Right ventricle myocardium superior (tissue), 1 donor: ENCODE measurements at regions not wholly inside any gene's neighbourhood (a gene's known extent, or its start where the extent isn't known, plus 50 kb on each side); places are given as distances from the start of the nearest gene placed in this dataset.

Experiments used
- ATAC-seq: fragments of 200-7000 bp; cut with Tn5 transposase; one replicate; pipeline ENCODE4 v1.9.1; 2020; ENCODE audit warnings: mild to moderate bottlenecking; ENCODE audit not compliant: poor library complexity
- DNase-seq: peaks from one replicate; pipeline ENCODE4 v3.0.0-alpha.2; 2020
- intact Hi-C: fragments of 100-400 bp; cut with DNase I; formaldehyde crosslinking; loops from one replicate; pipeline ENCODE4 v1.11.2; 2022
- donor health status: DM: no; HTN: yes; CAD: no; lungs with severe emphysema.

DNA sequence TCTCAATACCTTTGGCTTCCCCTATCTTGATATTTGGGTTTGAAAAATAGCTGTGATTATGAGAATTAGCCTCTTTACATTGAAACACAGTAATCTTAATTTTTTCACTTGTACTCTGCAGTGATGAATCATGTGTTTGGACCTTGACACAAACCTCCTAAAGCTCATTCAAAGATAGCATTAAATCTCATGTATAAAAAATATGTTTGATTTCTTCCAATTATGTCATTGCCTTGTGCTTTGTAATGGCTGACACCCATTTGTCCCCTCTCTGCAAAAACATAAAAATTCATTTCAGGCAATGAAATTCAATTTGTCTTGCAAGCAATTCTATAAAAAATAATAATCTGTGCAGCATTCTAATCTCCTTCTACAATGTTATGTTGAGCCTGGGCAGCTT lies 422.4 kb upstream of the BOD1L1 start:
- ATAC-seq: no peak
- intact Hi-C loops: no loop called here
- DNase-seq: no peak

DNA sequence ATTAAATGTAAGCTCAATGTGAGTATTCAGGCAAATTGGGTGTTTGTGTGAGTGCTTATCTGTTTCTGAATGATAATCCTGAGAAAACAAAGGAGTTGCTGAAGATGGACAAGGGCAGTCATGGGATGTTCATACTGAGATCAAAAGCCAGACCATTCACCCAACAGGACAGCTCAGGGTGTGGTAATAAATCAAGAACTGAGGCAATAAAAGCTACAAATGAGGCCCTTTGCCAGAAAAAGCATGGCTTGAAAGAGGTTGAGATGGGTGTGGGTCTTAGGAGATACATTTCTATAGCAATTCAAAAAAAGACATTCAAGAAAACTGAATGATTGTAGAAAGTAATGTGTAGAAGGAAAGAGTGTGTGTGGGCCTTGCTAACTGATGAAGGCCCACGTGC lies 425.8 kb upstream of the BOD1L1 start:
- no peak for DNase-seq
- intact Hi-C loops: no loop called here
- ATAC-seq: no peak

DNA sequence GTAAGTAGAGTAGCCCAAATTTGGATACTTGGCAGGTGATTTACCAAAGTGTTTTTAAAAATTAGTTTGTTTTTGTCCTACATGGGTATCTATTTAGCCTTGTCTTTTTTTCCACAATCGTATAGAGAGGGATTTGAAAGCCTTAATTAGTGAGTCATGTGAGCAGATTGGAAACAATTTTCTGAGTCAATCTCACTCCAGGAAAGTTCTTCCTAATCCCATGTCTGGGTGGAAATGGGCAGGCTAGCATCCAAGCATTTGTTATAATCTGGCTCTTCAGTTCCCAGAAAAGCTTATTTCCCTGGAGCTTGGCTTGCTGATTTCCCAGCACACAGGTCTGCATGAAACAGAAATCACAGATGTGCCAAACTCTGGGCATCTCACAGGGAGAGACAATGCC lies 426.9 kb upstream of the BOD1L1 start:
- no peak for DNase-seq
- intact Hi-C loops: no loop called here
- no peak for ATAC-seq

DNA sequence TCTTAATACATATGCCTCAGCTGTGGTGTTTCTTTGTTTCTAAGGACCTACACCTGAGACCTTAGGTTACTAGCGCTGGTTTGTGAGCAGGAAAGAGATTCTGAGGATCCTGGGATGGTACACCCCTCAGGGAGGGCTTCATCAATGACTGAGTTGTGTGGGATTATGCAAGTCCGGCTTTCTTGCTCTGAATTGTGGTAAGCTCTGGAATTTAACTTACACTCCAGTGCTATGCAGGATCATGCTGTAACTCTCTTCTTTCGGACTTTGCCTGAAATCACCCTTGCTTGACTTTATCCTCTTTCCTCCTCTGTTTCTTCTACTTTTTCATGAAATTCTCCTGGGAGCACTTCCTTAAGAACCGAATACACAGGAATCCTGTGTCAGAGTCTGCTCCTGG lies 431.5 kb upstream of the BOD1L1 start:
- no peak for DNase-seq
- intact Hi-C loops: no loop called here
- no peak for ATAC-seq

DNA sequence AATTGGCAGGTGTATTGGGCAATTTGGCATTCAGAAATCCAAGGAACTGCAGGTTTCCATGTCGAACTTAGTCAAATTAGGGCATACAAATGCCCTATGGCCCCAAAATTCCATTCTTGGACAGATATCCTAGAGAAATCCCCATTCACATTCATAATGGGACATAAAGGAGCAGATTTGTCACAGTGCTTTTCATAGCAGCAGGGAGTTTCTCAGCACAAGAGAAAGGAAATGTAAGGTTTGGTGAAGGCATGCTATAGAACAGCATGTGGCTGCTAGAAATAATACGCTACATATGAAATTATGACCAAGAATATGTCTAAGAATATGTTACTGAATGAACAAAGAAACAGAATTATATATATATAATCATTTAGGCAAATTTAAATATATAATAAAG lies 437.5 kb upstream of the BOD1L1 start:
- intact Hi-C loops: no loop called here
- no peak for ATAC-seq
- no peak for DNase-seq

DNA sequence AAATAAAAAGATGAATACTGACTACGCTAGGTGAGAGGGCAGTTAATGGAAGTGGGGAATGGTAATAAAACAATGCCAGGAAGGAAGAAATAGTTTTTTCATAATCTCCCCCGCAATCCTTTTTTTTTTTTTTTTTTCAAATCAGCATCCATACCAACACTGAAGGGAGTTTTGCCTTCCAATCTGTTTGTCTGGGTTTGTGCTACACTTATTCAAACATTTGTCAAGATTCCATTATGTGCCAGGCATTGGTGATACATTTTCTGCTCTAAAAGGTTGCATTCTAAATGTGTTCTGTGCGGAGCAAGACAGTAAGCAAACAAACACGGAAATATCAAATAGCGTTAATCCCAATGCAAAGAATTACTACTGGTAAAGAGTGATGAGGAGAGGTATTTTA lies 437.9 kb upstream of the BOD1L1 start:
- intact Hi-C loops: no loop called here
- ATAC-seq: no peak

DNA sequence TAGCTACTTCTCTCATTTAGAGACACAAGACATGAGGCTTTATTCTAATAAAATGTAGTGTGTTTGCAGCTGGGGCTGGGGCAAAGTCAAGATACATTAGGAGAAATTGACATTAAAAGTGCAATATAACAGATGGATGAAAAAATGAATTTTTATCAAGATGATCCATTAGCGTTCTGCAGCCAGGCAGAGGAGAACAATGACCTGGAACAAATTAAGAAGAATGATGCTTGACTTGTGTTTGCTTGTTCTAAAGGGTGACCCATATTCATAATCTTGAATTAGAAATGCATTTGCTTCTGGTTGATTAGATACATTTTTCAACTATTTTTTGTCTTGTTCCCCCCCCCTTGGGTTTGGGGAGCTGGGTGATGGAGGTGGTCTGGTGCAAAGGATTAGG lies 439.5 kb upstream of the BOD1L1 start:
- DNase-seq (no peak), ATAC-seq (no peak)
- intact Hi-C loops: no loop called here

More for the DNA sequence above, 437.9 kb upstream of the BOD1L1 start:
- DNase-seq: no peak

DNA sequence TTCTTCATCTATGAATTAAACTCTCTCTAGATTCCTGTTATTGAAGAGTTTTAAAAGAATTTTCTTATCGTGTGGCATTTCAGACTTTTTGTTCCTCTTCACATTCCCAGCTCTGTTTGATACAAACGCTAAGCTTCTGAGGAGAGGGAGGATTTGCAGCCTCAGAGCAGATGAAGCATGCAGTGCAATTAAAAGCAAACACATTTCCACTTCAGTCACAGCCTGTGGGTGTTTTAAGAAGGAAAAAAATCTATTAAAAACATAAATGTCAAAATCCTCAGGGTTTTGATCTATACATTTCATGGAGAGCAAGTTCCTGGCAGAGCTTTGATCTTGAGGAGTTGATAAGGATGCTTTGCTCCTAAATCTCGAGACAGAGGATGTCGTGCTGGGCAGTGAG lies 442.4 kb upstream of the BOD1L1 start:
- intact Hi-C loops: no loop called here
- DNase-seq (no peak), ATAC-seq (no peak)

DNA sequence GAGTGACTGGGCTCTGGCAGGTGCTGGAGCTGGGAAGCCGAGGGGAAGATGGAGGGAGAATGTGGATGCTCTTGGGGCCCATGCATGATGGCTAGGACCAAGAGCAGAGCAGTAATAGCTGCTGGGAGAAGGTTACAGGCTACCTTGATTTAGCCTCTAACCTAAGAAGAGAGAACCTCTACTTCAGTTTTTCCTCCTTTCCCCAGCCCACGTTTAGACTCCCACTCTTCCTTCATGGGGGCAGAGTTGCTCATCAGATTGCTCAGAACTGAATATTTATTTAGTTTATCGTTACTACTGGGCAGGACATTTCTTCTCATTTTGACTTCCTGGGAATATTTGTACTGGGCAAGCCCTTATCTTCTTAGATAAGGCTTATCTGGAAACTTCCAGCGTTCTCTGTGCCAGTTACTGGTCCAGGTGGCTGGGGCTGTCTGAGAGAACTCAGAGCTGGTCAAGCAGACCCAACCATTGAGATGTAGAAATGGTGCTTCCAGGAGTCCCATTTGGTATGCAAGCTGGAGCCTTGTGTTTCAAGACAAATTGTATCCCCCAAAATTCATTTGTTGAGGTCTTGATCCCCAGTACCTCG lies 442.9 kb upstream of the BOD1L1 start:
- intact Hi-C loops: no loop called here
- no peak for ATAC-seq
- DNase-seq: no peak

DNA sequence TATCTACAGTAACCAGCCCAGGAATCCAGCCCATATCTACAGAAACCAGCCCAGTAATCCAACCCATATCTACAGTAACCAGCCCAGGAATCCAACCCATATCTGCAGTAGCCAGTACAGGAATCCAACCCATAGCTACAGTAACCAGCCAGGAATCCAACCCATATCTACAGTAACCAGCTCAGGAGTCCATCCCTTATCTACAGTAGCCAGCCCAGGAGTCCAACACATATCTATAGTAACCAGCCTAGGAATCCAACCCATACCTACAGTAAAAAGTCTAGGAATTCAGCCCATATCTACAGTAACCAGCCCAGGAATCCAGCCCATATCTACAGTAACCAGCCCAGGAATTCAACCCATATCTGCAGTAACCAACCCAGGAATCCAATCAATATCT lies 445.0 kb upstream of the BOD1L1 start:
- intact Hi-C loops: no loop called here
- DNase-seq (no peak), ATAC-seq (no peak)

DNA sequence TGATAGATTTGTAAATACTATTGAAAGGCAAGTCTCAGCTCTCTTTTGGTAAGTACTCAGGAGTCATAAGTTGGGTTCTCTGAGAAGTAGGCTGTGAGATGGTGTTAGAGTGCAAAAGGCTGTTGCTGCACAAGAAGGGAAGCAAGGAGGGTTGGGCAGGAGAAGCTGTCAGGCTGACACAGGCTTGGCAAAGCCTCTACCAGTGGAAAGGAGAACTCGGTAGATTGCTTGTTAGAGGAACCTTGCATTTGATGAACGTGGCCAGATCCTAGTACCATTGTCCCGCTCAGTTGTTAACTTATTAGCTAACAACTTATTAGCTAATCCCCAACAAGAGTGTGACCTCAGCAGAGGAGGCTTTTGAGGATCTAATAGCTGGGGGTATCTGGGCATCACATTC lies 449.3 kb upstream of the BOD1L1 start:
- intact Hi-C loops: no loop called here
- ATAC-seq: no peak
- DNase-seq: no peak

DNA sequence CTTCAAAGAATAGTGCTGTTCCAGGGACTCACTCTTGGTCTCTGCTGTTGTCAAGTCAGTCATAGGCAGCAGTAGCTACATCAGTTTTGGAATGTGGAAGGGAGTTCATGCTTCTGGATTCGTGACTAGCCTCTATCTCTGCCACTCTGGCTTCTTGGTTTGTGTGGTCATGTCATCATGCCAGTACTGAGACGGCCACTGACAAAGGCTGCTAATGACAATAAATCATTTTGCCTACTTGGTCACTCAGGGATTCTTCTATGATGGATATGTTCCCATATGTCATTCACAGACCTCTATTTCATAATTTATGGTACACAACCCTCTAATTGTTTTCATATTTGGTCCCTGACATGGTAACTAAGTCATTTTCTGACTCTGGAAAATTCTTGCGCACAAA lies 450.8 kb upstream of the BOD1L1 start:
- DNase-seq: no peak
- no peak for ATAC-seq
- intact Hi-C loops: no loop called here

DNA sequence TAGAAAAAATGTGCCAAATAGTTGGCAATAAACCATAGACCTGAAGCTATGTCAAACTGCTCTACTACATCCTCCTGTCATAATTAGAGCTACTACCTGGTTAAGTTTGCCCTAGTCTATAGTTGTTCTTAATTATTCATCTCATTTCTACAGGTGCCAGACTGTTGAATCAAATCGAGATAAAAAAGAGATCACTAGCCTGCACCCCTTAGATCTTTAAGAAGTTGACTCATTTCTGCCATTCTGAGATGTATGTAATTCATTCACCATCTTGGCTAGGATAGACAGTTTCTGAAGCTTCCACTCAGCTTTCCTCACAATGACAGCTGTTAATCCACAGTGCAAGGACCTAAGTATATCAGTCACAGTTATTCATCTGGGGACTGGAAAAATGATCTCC lies 452.1 kb upstream of the BOD1L1 start:
- intact Hi-C loops: no loop called here
- ATAC-seq (no peak), DNase-seq (no peak)

DNA sequence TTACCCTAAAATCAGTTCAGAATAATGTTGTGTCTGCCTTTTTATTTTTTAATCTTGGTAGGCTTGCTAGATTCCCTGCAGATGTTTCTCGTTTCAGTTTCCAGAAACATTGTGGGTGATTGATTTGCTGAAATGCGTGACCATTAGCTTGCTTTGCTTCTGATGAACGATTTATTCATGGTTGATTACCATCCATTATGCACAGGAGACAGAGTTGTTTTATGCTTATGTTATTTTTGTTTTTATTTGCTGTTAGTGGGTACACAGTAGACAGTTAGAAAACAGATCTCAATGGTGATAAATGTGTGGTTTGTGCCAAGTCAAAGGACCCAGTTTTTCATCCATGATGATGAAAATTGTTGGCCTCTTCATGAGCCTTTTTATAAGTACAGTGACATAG lies 455.6 kb upstream of the BOD1L1 start:
- intact Hi-C loops: no loop called here
- no peak for ATAC-seq
- no peak for DNase-seq

DNA sequence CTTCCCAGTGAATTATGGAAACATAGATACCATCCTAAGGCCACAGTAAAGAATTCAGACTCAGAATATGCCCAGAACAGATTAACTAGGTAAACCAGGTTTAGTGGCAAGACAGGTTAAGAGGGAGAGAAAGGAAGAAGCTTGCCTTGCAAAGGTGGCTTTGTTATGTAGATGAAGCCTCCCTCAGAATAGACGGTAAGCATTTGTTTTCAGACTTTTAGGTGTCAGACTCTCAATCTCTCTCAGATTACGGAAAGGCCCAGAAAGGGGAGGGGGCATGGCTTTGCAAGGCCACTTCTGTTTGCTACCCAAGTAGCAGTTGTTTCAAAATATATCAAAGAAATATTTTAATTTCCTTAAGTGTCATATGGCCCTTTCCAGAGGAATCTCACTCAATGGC lies 457.1 kb upstream of the BOD1L1 start:
- intact Hi-C loops: no loop called here

DNA sequence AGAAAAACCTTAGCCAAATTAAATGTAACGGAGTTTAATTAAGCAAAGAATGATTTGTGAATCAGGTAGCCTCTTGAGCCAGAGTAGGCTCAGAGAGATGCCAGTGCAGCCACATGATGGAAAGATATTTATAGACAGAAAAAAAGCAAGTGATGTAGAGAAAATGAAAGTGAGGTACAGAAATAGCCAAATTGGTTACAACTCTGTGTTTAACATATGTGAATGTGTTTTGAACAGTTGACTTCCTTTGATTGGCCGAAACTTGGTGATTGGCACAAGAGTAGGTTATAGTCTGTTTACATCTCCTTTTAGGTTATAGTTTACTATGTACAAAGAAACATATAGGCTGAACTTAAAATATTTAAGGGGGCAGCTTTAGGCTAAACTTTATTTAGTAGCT lies 459.9 kb upstream of the BOD1L1 start:
- intact Hi-C loops: no loop called here
- ATAC-seq (no peak), DNase-seq (no peak)

More for the DNA sequence above, 457.1 kb upstream of the BOD1L1 start:
- ATAC-seq: no peak
- no peak for DNase-seq

DNA sequence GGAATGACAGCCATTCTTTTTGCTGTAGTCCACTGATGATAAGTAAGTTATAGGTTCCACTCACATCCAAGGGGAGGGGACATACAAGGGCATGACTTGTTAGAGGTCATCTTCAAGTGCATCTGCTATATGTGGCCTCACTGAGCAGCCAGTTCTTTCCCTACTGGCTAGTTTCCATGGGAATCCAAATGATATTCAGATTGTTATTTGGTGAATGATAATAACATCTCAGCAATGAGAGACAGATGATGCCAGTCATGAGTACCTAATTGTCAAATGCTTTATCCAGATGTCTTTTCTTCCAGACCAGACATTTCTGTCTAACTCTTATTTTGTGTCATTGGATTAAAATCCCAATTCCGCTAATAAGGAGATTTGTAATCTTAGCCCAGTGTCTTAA lies 460.4 kb upstream of the BOD1L1 start:
- ATAC-seq (no peak), DNase-seq (no peak)
- intact Hi-C loops: no loop called here

DNA sequence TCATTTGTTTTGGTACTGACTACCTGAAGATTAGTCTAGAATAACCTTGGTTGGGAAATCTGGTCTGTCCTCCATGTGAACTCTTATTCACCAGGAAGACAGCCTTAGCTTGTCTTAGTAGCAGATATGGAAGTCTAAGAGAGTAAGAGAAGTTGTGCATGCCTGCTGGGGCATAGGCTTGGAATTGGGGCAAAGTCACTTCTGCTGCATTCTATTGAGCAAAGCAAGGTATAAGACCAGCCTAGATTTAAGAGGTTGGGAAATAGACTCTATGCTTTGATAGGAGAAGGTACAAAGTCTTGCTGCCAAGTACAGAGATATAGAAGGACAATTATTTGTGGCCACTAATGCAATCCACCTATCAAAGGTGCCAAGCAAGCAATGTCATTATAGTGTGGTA lies 464.0 kb upstream of the BOD1L1 start:
- no peak for DNase-seq
- intact Hi-C loops: no loop called here
- ATAC-seq: no peak

DNA sequence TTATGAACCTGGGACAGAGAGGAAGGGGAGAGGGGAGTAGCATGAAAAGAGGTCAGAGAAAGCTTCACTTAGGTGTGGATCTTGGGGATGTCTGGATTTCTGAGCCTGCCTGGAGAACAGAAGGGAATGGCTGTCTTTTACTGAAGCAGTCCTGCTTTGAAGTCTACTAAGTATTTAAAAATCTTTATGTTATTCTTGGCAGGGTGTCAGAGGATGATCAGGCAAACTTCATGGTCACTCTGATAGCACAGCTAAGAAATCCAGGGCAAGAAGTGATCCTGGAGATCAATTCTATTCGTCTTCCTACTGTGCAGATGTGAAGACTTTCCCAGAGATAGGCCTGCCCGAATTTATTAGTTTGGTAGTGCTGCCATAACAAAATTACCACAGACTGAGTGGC lies 464.4 kb upstream of the BOD1L1 start:
- DNase-seq (no peak), ATAC-seq (no peak)
- intact Hi-C loops: no loop called here

DNA sequence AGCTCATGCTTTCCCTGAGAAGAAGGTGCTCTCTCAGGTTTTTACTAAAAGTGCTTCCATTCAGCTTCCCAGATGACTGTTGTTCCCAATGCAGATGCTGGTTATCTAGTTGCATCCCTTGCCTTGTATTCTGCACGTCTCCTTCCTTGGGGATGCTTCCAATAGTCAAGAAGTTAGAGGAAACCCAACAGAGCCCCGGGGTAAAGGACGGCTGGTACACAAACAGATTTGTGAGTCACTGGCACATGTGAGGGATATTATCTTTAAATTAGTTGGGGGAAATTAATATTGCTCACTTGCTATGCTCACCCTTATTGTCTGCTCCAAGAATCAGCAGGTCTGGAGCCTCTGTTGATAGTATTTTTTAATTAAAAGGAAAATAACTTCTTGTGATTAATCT lies 465.2 kb upstream of the BOD1L1 start:
- ATAC-seq (no peak), DNase-seq (no peak)
- intact Hi-C loops: no loop called here

DNA sequence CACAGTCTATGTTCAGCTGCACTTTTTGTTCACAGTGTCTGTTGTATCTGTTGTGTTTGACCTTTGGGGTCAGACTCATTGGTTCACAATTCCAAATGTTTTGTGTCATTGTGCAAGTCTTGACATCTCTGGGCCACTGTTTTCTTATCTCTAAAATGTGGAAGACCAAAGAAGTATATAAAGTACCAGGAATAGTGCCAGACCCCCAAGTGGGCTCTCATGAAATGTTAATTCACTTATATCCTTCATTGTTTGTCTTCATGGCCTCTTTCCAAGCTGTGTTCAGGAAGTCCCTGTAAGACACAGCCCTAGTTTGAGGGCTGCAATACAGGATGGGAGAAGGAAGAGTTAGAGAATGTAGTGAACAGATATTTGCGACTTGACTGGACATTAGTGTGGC lies 468.3 kb upstream of the BOD1L1 start:
- DNase-seq (no peak), ATAC-seq (no peak)
- intact Hi-C loops: no loop called here
